HG03432 (cell line): ENCODE measurements at regions not wholly inside any gene's neighbourhood (a gene's known extent, or its start where the extent isn't known, plus 50 kb on each side); places are given as distances from the start of the nearest gene placed in this dataset.
"Not testable (repeated sequence)": the region's sequence is repeated elsewhere in the genome, so short reads cannot be mapped to it uniquely, and the experiment has no call there.

ENCODE experiments used
- ATAC-seq: cut with Tn5 transposase; IDR thresholded peaks from one replicate; pipeline ENCODE4 v1.9.1; 2021; ENCODE audit warnings: mild to moderate bottlenecking, moderate library complexity; ENCODE audit not compliant: unreplicated experiment

DNA sequence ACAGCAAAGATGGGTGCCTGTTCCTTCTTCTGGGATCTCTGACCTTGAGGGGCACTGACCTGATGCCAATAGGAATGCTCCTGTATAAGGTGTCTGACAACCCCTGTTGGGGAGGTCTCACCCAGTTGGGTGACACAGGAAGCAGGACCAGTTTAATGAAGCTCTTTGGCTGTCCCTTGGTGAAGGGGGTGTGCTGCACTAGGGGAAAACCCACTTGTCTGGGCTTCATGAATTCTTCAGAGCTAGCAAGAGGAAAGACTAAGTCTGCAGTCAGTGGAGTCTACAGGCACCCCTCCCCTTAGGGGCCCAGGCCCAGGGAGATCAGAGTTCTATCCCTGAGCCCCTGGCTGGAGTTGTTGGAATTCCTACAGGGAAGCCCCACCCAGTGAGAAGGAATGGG lies 550.8 kb upstream of the CHAC2 start:
- no peak for ATAC-seq

DNA sequence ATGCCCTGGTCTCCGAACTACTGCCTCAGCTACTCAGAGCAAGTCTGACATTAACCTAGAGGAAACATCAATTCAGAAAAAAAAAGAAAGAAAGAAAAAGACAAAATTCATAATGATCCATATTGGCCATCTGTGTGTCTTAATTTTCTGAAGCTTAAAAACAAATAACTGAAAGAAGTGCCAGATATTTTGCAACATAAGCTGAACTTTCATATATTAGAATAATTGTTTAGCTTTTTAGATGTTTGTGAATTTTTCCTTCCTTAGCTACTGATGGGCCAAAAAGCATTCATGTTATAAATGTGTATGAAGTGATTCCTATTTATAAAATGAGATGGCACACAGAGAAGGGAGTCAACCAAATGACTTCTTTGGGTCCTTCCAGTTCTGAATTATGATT lies 555.0 kb upstream of the CHAC2 start:
- ATAC-seq, result no peak

- no peak for ATAC-seq
Measured at GRCh38 chr2:53211201-53211774, 556.3 kb upstream of the CHAC2 start.

- ATAC-seq, result no peak
Measured at GRCh38 chr2:53210538-53210937, 557.1 kb upstream of the CHAC2 start.

- no peak for ATAC-seq
Measured at GRCh38 chr2:53209679-53210458, 557.7 kb upstream of the CHAC2 start.

DNA sequence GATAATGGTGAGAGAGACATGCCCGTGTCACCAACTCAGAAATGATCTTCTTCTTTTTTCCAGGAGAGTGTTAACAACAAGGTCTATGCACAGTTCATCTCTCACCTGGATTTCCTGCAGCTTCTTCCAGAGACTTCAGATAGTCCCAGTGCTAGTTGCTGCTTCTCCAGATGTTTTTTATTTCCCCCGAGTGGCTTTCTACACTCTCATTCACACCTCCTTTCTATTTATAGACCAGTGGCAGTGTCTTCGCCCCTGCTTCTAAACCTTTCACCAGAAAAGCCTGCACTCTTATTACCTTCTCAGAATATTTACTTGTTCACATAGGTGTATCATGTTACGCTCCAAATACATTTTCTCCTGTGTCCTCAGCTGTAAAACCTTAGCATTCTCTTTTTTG lies 558.8 kb upstream of the CHAC2 start:
- ATAC-seq, result no peak

DNA sequence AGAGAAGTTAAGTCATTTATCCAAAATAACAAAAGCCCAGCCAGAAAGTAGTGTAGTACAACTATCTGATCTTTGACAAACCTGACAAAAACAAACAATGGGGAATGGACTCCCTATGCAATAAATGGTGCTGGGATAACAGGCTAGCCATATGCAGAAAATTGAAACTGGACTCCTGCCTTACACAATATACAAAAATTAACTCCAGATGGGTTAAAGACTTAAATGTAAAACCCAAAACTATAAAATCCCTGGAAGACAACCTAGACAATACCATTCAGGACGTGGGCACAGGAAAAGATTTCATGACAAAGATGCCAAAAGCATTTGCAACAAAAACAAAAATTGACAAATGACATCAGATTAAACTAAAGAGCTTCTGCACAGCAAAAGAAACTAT lies 561.4 kb upstream of the CHAC2 start:
- ATAC-seq, result not testable (repeated sequence)

GRCh38 chr2:53202063-53202462 lies 565.5 kb upstream of the CHAC2 start:
- ATAC-seq, result no peak

DNA sequence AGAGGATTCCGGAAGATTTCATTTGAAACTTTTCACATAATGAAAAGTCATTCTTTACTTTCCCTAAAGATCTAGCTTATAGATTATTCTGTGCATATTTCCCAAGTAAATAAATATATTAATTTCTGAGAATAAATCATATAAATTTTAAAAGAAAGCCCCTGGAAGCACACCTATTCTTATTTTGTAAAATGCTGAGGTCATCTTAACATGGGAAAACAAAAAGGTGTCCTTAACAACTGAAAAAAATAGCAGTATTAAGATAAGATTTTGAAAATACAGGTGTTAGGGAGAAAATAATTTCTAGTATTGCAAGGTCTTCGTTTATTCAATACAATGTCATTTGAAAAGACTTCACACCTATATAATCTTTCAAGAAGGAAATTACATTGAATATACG lies 567.5 kb upstream of the CHAC2 start:
- ATAC-seq, result no peak

GRCh38 chr2:53188851-53189510 lies 578.6 kb upstream of the CHAC2 start:
- ATAC-seq, result no peak

GRCh38 chr2:53183581-53183980 lies 584.0 kb upstream of the CHAC2 start:
- no peak for ATAC-seq

GRCh38 chr2:53182601-53183000 lies 585.0 kb upstream of the CHAC2 start:
- ATAC-seq, result no peak

DNA sequence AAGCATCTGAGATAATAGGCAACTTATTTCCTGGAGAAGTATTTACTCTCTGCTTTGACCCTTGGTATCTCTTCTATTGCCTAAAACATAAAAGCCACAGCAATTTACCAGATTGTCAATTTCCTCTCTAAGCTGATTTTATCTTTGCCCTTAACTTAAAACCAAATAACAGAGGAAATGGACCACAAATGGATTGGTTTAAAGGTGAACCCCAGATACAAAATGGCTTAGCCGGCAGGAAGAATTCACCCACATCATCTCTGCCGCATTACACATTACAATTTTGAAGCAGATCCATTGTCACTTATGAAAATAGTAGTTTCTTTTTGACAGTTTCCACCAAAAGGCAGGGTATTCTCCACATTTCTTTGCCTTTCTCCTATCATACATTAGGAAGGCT lies 585.8 kb upstream of the CHAC2 start:
- no peak for ATAC-seq

- no peak for ATAC-seq
Measured at GRCh38 chr2:53177327-53177726, 590.3 kb upstream of the CHAC2 start.

DNA sequence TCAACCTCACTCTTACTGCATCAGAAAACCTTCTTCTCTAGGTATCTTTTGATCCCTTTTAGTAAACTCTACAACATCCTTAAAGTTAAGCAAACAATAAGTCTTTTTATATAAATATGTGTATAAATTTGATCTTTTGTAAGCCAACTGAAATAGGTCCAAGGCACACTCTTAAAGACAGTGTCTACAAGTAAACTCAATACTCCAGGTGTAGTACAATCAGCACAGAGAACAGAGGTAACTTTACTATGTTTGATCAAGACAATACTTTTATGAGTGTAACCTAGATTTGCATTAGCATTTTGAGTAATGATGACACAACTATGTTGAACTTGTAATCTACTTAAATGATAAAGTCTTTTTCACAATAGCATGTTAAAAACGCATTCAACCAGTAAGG lies 593.1 kb upstream of the CHAC2 start:
- ATAC-seq, result no peak

GRCh38 chr2:53173698-53174455 lies 593.7 kb upstream of the CHAC2 start:
- no peak for ATAC-seq

- ATAC-seq, result no peak
Measured at GRCh38 chr2:53173091-53173490, 594.5 kb upstream of the CHAC2 start.

- no peak for ATAC-seq
Measured at GRCh38 chr2:53170466-53170865, 597.1 kb upstream of the CHAC2 start.

DNA sequence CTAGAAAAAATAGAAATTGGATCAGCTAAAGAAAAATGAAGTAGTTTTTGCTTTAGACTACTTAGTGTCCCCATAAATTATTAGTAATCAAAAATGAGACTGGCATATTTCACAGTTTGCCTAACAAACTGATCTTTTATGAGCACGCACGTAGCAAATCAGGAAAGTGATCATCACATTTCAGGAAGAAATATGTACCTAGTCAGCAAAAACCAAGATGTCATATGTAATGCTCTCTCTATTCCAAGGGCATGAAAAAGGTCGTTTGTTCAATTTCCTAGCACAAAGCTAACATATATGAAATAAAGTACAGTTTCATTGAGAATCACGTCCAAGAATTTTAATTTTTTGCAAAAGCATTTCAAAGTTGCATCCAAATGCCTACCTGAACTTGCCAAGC lies 600.4 kb upstream of the CHAC2 start:
- no peak for ATAC-seq

DNA sequence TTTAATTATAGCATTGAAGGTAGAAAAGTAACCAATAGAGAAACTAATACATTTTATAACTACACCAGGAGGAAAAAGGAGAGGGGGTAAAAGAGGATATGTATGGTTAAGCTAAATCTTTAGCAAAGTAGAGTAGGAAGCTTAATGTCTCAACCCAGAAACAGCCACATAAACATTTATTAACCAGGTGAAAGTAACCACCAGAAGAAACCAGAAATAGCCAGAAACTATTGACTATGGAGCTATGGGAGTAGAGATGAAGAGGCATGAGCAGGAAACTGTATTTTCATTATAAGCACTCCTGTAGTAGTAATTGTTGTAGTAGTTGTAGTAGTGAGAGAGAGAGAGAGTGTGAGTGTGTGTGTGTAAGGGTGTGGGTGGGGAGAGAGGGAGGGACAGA lies 617.5 kb upstream of the CHAC2 start:
- ATAC-seq, result no peak

DNA sequence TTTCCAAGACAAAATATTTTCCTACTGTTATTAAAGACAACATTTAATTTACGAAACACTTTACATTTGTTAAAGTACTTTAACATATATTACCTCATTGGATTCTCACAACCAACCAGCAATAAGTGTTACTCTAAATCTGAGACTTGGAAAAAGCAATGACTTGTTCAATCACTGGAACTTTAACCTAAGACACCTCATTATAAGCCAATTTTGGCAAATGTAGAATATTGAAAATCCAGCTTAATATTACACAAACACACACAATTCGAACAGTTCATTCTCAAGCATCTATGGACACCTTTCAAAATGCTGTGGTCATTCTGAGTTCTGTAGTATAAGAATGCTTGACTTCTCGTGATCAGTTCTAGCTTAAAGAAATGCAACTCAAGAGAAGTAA lies 619.4 kb upstream of the CHAC2 start:
- ATAC-seq, result no peak

DNA sequence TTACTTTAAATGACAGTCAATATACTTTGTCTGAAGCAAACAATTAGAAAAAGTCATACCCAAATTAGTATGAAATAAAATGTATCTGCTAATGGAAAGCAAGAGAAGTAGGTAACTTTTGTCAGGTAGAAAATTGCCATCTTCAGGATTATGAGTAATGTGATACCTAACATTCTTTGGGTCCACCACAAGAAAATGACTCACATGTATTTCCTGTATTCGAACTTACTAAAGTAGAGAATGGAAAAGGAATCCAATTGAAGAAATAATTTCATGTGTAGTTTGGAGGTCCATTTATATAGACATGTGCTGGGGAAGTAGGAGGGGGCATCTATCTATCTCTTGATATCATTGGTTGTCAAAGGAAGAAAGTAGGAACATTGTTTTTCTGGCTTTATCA lies 636.2 kb upstream of the CHAC2 start:
- ATAC-seq, result no peak
